ENCODE measurements at regions not wholly inside any gene's neighbourhood (a gene's known extent, or its start where the extent isn't known, plus 50 kb on each side); places are given as distances from the start of the nearest gene placed in this dataset.

DNA sequence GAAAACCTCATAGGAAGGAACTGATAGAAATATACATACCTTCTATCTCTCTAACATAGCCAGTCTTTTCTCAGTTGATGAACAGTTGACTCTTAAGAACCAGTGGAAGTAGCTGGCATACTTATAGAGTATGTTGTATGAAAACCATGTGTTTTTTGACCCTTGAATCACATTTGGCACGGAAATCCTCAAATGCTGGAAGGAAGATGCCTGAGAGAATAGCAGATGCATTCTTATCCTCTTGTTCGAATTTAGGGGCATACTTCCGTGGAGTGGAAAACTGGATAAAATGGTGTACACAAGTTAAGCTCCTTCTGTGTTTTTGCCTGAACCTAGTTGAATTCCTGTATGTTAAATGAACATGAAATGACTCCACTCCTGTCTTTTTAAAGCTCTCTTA, 145.5 kb downstream of the PCDH7 start:
- TF ChIP-seq POLR2A (IDR thresholded peaks at IDR 0.05), result no peak
- TF ChIP-seq, protein P1, sequence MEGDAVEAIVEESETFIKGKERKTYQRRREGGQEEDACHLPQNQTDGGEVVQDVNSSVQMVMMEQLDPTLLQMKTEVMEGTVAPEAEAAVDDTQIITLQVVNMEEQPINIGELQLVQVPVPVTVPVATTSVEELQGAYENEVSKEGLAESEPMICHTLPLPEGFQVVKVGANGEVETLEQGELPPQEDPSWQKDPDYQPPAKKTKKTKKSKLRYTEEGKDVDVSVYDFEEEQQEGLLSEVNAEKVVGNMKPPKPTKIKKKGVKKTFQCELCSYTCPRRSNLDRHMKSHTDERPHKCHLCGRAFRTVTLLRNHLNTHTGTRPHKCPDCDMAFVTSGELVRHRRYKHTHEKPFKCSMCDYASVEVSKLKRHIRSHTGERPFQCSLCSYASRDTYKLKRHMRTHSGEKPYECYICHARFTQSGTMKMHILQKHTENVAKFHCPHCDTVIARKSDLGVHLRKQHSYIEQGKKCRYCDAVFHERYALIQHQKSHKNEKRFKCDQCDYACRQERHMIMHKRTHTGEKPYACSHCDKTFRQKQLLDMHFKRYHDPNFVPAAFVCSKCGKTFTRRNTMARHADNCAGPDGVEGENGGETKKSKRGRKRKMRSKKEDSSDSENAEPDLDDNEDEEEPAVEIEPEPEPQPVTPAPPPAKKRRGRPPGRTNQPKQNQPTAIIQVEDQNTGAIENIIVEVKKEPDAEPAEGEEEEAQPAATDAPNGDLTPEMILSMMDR (IDR thresholded peaks at IDR 0.05), result no peak

All from right lobe of liver (tissue), 4 donors.